K562 (cell line): ENCODE measurements at regions not wholly inside any gene's neighbourhood (a gene's known extent, or its start where the extent isn't known, plus 50 kb on each side); places are given as distances from the start of the nearest gene placed in this dataset.

Experiments
- ATAC-seq: fragments of 200-7000 bp; cut with Tn5 transposase; 3 replicates; pipeline ENCODE4 v1.9.1; 2020; ENCODE audit warnings: moderate library complexity
- BruUV-seq: library from RNA; stranded (reverse); fragments of 400-500 nt; replicated peaks from 2 replicates; lab custom pipeline; 2021; lab: Mats Ljungman, UMichigan
- CTCF ChIA-PET: fragments of 300-600 bp; formaldehyde crosslinking; extraction: SDS; loops from one replicate; lab custom pipeline; 2021; ENCODE audit warnings: low intra/inter-chr PET ratio; lab: Yijun Ruan, JAX
- POLR2A ChIA-PET: fragments of 300-600, 350-650 bp; sonication (Branson Sonifier 250); formaldehyde crosslinking; extraction: SDS; loops from one replicate; lab custom pipeline; 2021; ENCODE audit warnings: antibody characterized with exemption, inconsistent platforms; lab: Yijun Ruan, JAX
- DNase-seq, 4 experiments: peaks; one replicate each; pipeline versions ENCODE4 v3.0.0 to v3.0.0-alpha.2; 2011 to 2018; ENCODE audit warnings: low spot score in 3 of 4, mixed read lengths in 3 of 4; ENCODE audit errors: extremely low read depth in 1 of 4
- FAIRE-seq: peaks from 2 replicates; lab custom pipeline; 2011; peaks lifted over from hg19 to GRCh38; lab: Jason Lieb, UNC
- H2AFZ ChIP-seq: 2 replicates; pipeline ENCODE4 v1.6.0; 2011; ENCODE audit warnings: low read depth, low read length, control low read depth, inconsistent platforms
- H3K27ac ChIP-seq: fragments of 200-600 bp; 3 replicates; pipeline ENCODE4 v1.8.0; 2011; ENCODE audit warnings: low read depth, mild to moderate bottlenecking, control low read depth, inconsistent platforms, low read length, moderate library complexity, mixed read lengths; ENCODE audit errors: extremely low read depth
- H3K27me3 ChIP-seq, 2 experiments: fragments of 300-600 bp in 1 of 2; 2 replicates in 1 of 2; 3 replicates in 1 of 2; pipeline versions ENCODE4 v1.6.0 to v1.8.0; 2011; ENCODE audit warnings: inconsistent platforms in 2 of 2, low read length in 2 of 2, mild to moderate bottlenecking in 1 of 2, mixed read lengths in 1 of 2, moderate library complexity in 1 of 2; ENCODE audit not compliant: control insufficient read depth in 2 of 2, insufficient read depth in 2 of 2
- H3K36me3 ChIP-seq: fragments of 300-600 bp; 3 replicates; pipeline ENCODE4 v1.8.0; 2011; ENCODE audit warnings: mild to moderate bottlenecking, low read length, inconsistent platforms; ENCODE audit not compliant: control insufficient read depth, insufficient read depth
- H3K4me1 ChIP-seq, 2 experiments: fragments of 200-600 bp in 1 of 2; replicated peaks in 1 of 2; 2 replicates in 1 of 2; 3 replicates in 1 of 2; pipeline versions ENCODE4 v1.5.1 to v1.8.0; 2011; ENCODE audit warnings: inconsistent platforms in 2 of 2, low read length in 2 of 2, mild to moderate bottlenecking in 1 of 2, mixed read lengths in 1 of 2, moderate library complexity in 1 of 2; ENCODE audit not compliant: control insufficient read depth in 2 of 2, insufficient read depth in 2 of 2
- H3K4me2 ChIP-seq: 2 replicates; pipeline ENCODE4 v1.6.1; 2011; ENCODE audit warnings: low read length, control low read depth, inconsistent platforms, mixed read lengths; ENCODE audit not compliant: insufficient read depth
- H3K4me3 ChIP-seq: fragments of 200-600 bp; sonication (generic), shearing (Covaris generic); 2 replicates; pipeline ENCODE4 v1.5.1; 2016; ENCODE audit warnings: control low read depth, inconsistent platforms
- H3K79me2 ChIP-seq: fragments of 200-600 bp; 3 replicates; pipeline ENCODE4 v1.8.0; 2011; ENCODE audit warnings: low read length, inconsistent platforms; ENCODE audit not compliant: control insufficient read depth, insufficient read depth
- H3K9ac ChIP-seq, 2 experiments: 2 replicates each; pipeline versions ENCODE4 v1.6.0 to v1.6.1; 2011; ENCODE audit warnings: low read depth in 2 of 2, low read length in 2 of 2, control low read depth in 1 of 2, inconsistent platforms in 1 of 2, mild to moderate bottlenecking in 1 of 2, mixed read lengths in 1 of 2; ENCODE audit not compliant: insufficient read depth in 1 of 2
- H3K9me1 ChIP-seq: one replicate; pipeline ENCODE4 v1.6.0; 2011; ENCODE audit warnings: inconsistent platforms, mild to moderate bottlenecking, low read length, moderate library complexity; ENCODE audit not compliant: control insufficient read depth, insufficient read depth
- H3K9me3 ChIP-seq: replicated peaks from 2 replicates; pipeline ENCODE4 v1.5.1; 2011; ENCODE audit warnings: low read depth, low read length, inconsistent platforms; ENCODE audit not compliant: control insufficient read depth, insufficient read depth
- H4K20me1 ChIP-seq: replicated peaks from 2 replicates; pipeline ENCODE4 v1.6.1; 2011; ENCODE audit warnings: low read length, inconsistent platforms, mixed read lengths; ENCODE audit not compliant: control insufficient read depth, insufficient read depth
- CHCHD3 ChIP-seq: fragments of 250-450 bp; sonication (Bioruptor Pico); IDR thresholded peaks from 2 replicates; pipeline ENCODE4 v2.1.2; 2022; ENCODE audit warnings: mild to moderate bottlenecking
- CHD4 ChIP-seq: fragments of 200-600 bp; sonication (generic); IDR thresholded peaks from 3 replicates; pipeline ENCODE4 v1.6.1; 2012; ENCODE audit warnings: low read depth, mild to moderate bottlenecking, mixed read lengths, low read length, inconsistent platforms; ENCODE audit not compliant: insufficient read depth, insufficient replicate concordance, poor library complexity, severe bottlenecking
- E2F8 ChIP-seq: fragments of 450-650 bp; IDR thresholded peaks from 2 replicates; pipeline ENCODE4 v1.7.1; 2018; ENCODE audit warnings: mild to moderate bottlenecking, low read depth; ENCODE audit not compliant: partially characterized antibody
- HMGN3 ChIP-seq: IDR thresholded peaks from 2 replicates; pipeline ENCODE4 v1.6.1; 2011; ENCODE audit warnings: borderline replicate concordance, low read depth, mild to moderate bottlenecking, mixed read lengths, low read length; ENCODE audit not compliant: insufficient read length; ENCODE audit errors: extremely low read depth
- PKNOX1 ChIP-seq: fragments of 450-650 bp; IDR thresholded peaks from 2 replicates; pipeline ENCODE4 v1.6.1; 2016
- TOE1 ChIP-seq, 2 experiments: fragments of 450-650 bp in 1 of 2; sonication (generic) in 1 of 2; formaldehyde crosslinking in 1 of 2; IDR thresholded peaks; 2 replicates each; pipeline versions ENCODE4 v1.7.1 to v1.8.0; 2016 to 2022; ENCODE audit warnings: borderline replicate concordance in 2 of 2, mild to moderate bottlenecking in 2 of 2, antibody characterized with exemption in 1 of 2, inconsistent platforms in 1 of 2, low read depth in 1 of 2, missing genetic modification reagents in 1 of 2, moderate library complexity in 1 of 2
- ZNF124 ChIP-seq: sonication (generic); formaldehyde crosslinking; IDR thresholded peaks from 2 replicates; pipeline ENCODE4 v1.8.1; 2022; ENCODE audit warnings: missing genetic modification reagents
- ZNF224 ChIP-seq: sonication (generic); formaldehyde crosslinking; IDR thresholded peaks from 2 replicates; pipeline ENCODE4 v1.8.0; 2022; ENCODE audit warnings: mild to moderate bottlenecking, missing genetic modification reagents
- ZNF282 ChIP-seq: sonication (generic); formaldehyde crosslinking; IDR thresholded peaks from 2 replicates; pipeline ENCODE4 v1.8.1; 2023; ENCODE audit warnings: missing genetic modification reagents
- ZNF584 ChIP-seq: fragments of 200-800 bp; sonication (Bioruptor generic); IDR thresholded peaks from 2 replicates; pipeline ENCODE4 v1.6.1; 2016; ENCODE audit warnings: low read depth, mild to moderate bottlenecking, missing genetic modification characterization, missing compliant biosample characterization
- ZNF696 ChIP-seq: fragments of 250-450 bp; sonication (Bioruptor Pico); conservative IDR thresholded peaks from 2 replicates; pipeline ENCODE4 v1.4.0; 2020; ENCODE audit warnings: mild to moderate bottlenecking, moderate library complexity
- WGBS: fragments of 100-300 bp; shearing (Covaris generic); methylation state at CpG from one replicate; pipeline ENCODE4 v1.1.6; 2016; ENCODE audit warnings: low coverage, mixed read lengths; ENCODE audit not compliant: insufficient coverage; ENCODE audit errors: missing lambda C conversion rate; 5-methylcytosine and 5-hydroxymethylcytosine counted together
- in situ Hi-C: fragments of 300-500 bp; cut with MboI; formaldehyde crosslinking; loops from 4 replicates; pipeline ENCODE4 v1.15.0; 2018; ENCODE audit warnings: inconsistent platforms, mixed read lengths
- intact Hi-C: fragments of 100-400 bp; cut with micrococcal nuclease; formaldehyde crosslinking; loops from 2 replicates; pipeline ENCODE4 v1.14.2; 2022

GRCh38 chr9:655875-656274 is 185.6 kb upstream of the DMRT1 start:
- H3K27me3 ChIP-seq, result no peaks in the 10 kb centered on the region
- no peak overlapping the region for H3K4me2 ChIP-seq
- no peak overlapping the region for H2AFZ ChIP-seq
- H3K9ac ChIP-seq, result no peak overlapping the region
- in situ Hi-C loops (no loop called here), intact Hi-C loops (no loop called here)
- no peaks in the 10 kb centered on the region; a peak in 1 of 5 replicates for H3K4me1 ChIP-seq
- WGBS, result 0% methylated on average over 3 of the region's 5 CpGs
- no peaks in the 10 kb centered on the region for H3K36me3 ChIP-seq
- no peaks in the 10 kb centered on the region for H3K9me3 ChIP-seq
- POLR2A ChIA-PET, result no interaction called here
- no peaks in the 10 kb centered on the region for H3K79me2 ChIP-seq
- ATAC-seq, result no peak
- TF ChIP-seq ZNF124 (no peak), TOE1 (IDR thresholded peaks at IDR 0.05; ENCODE audit: borderline replicate concordance) (no peak), TOE1 (CRISPR knock-in tag; IDR thresholded peaks at IDR 0.05; ENCODE audit: borderline replicate concordance, low read depth) (no peak), HMGN3 (no peak), ZNF584 (CRISPR knock-in tag) (no peak), ZNF282 (CRISPR knock-in tag) (no peak), CHD4 (no peak), CHCHD3 (CRISPR knock-in tag) (no peak), ZNF696 (no peak), ZNF224 (no peak), E2F8 (no peak), PKNOX1 (no peak)
- no peak overlapping the region for H3K4me3 ChIP-seq
- no peak for FAIRE-seq
- H3K9me1 ChIP-seq, result no peaks in the 10 kb centered on the region
- DNase-seq, result no peak
- no TSS peak for BruUV-seq
- no peaks in the 10 kb centered on the region for H4K20me1 ChIP-seq
- no peak overlapping the region for H3K27ac ChIP-seq
- CTCF ChIA-PET, result no interaction called here
